ENCODE measurements at regions not wholly inside any gene's neighbourhood (a gene's known extent, or its start where the extent isn't known, plus 50 kb on each side); places are given as distances from the start of the nearest gene placed in this dataset.
A peak's percentile ranks its signal among the peaks of the same experiment; 100 is the strongest.
"Not testable (repeated sequence)": the region's sequence is repeated elsewhere in the genome, so short reads cannot be mapped to it uniquely, and the experiment has no call there.

GRCh38 chr3:152153115-152153514 lies 115.6 kb upstream of the MBNL1 start:
- DNase-seq, ATAC-seq: not testable (repeated sequence)

- ATAC-seq: no peak
- DNase-seq: no peak
These were observed 113.3 kb upstream of the MBNL1 start for GRCh38 chr3:152155246-152156020.

GRCh38 chr3:152156880-152157279 lies 111.8 kb upstream of the MBNL1 start:
- no peak for ATAC-seq
- no peak for DNase-seq

GRCh38 chr3:152157337-152157736 lies 111.4 kb upstream of the MBNL1 start:
- ATAC-seq (no peak), DNase-seq (no peak)

GRCh38 chr3:152159328-152159727 lies 109.4 kb upstream of the MBNL1 start:
- ATAC-seq: no peak
- no peak for DNase-seq

GRCh38 chr3:152160350-152161011 lies 108.2 kb upstream of the MBNL1 start:
- ATAC-seq: no peak
- DNase-seq: no peak

- no peak for DNase-seq
- ATAC-seq: no peak
These were observed 96.3 kb upstream of the MBNL1 start for GRCh38 chr3:152172460-152172859.

- ATAC-seq: no peak
- DNase-seq: no peak
These were observed 95.1 kb upstream of the MBNL1 start for GRCh38 chr3:152173627-152174026.

- no peak for ATAC-seq
These were observed 93.7 kb upstream of the MBNL1 start for GRCh38 chr3:152174876-152175527.

GRCh38 chr3:152175528-152175889 lies 93.2 kb upstream of the MBNL1 start:
- no peak for ATAC-seq
- DNase-seq: no peak

More at GRCh38 chr3:152174876-152175527, 93.7 kb upstream of the MBNL1 start:
- no peak for DNase-seq

- DNase-seq (no peak), ATAC-seq (no peak)
These were observed 92.5 kb upstream of the MBNL1 start for GRCh38 chr3:152176241-152176640.

GRCh38 chr3:152176998-152177397 lies 91.7 kb upstream of the MBNL1 start:
- no peak for DNase-seq
- no peak for ATAC-seq

- ATAC-seq: no peak
- no peak for DNase-seq
These were observed 91.0 kb upstream of the MBNL1 start for GRCh38 chr3:152177757-152178156.

- DNase-seq: peak; percentile 63
- peak; percentile 91 for ATAC-seq
These were observed 85.3 kb upstream of the MBNL1 start for GRCh38 chr3:152183473-152183872.

GRCh38 chr3:152184971-152185686 lies 83.6 kb upstream of the MBNL1 start:
- ATAC-seq (no peak), DNase-seq (no peak)

GRCh38 chr3:152185891-152186630 lies 82.7 kb upstream of the MBNL1 start:
- no peak for DNase-seq
- no peak for ATAC-seq

GRCh38 chr3:152190636-152191183 lies 78.0 kb upstream of the MBNL1 start:
- no peak for ATAC-seq
- no peak for DNase-seq

GRCh38 chr3:152192050-152192449 lies 76.7 kb upstream of the MBNL1 start:
- ATAC-seq (no peak), DNase-seq (no peak)

- DNase-seq (no peak), ATAC-seq (no peak)
These were observed 75.6 kb upstream of the MBNL1 start for GRCh38 chr3:152192936-152193672.

GRCh38 chr3:152193673-152194267 lies 75.0 kb upstream of the MBNL1 start:
- ATAC-seq (peak; percentile 68), DNase-seq (peak; percentile 35)

Data from stimulated activated naive CD8-positive, alpha-beta T cell treated with anti-CD3 and anti-CD28 coated beads, Interleukin-15, Interleukin-2, amounts not matched to agents 100 U/mL and 50 U/mL, for 24 hours (primary cell).